SHP77 treated with DMSO at 0.1 percent for 48 hours (cell line): ENCODE measurements at regions not wholly inside any gene's neighbourhood (a gene's known extent, or its start where the extent isn't known, plus 50 kb on each side); places are given as distances from the start of the nearest gene placed in this dataset.
"Not testable (repeated sequence)": the region's sequence is repeated elsewhere in the genome, so short reads cannot be mapped to it uniquely, and the experiment has no call there.

ENCODE experiments used
- DNase-seq: peaks from one replicate; lab custom pipeline; 2025; lab: John Stamatoyannopoulos, UW

- DNase-seq, result no peak
Measured at GRCh38 chr10:20502903-20503585, 394.1 kb downstream of the NEBL start.

- DNase-seq, result no peak
Measured at GRCh38 chr10:20494474-20494873, 402.6 kb downstream of the NEBL start.

GRCh38 chr10:20492447-20492846 is 404.7 kb downstream of the NEBL start:
- DNase-seq, result no peak

- no peak for DNase-seq
Measured at GRCh38 chr10:20489961-20490360, 407.1 kb downstream of the NEBL start.

DNA sequence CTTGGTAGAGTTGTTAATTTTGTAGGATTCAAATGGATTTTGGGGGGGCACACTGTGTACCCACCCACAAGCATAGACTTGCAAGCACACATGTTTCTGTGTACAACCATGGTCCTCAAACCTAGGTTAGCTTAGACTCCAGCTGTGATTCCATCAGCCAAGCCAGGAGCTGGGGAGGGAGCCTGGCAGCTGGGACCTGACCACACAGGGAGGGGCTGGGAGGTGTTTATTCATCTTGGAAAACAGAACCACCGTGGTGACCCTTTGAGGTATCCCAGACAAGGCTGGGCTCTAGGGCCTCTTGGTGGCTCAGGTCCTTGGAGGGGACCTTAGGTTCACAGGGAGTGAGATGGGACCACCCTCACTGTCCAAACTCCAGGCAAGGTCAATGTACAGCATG is 410.3 kb downstream of the NEBL start:
- DNase-seq, result no peak

- no peak for DNase-seq
Measured at GRCh38 chr10:20485554-20485953, 411.6 kb downstream of the NEBL start.

DNA sequence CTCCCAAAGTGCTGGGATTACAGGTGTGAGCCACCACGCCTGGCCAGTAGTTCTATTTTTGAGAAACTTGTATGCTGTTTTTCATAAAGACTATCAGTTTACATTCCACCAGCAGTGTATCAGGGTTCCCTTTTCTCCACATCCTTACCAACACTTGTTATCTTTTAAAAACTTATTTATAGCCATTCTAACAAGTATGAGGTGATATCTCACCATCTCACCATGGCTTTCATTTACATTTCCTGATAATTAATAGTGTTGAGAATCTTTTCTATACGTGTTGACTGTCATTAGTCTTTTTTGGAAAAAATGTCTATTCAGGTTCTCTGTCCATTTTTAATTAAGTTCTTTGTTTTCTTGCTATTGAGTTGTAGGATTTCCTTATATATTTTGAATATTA is 416.1 kb downstream of the NEBL start:
- no peak for DNase-seq

GRCh38 chr10:20480575-20480974 is 416.5 kb downstream of the NEBL start:
- not testable (repeated sequence) for DNase-seq

DNA sequence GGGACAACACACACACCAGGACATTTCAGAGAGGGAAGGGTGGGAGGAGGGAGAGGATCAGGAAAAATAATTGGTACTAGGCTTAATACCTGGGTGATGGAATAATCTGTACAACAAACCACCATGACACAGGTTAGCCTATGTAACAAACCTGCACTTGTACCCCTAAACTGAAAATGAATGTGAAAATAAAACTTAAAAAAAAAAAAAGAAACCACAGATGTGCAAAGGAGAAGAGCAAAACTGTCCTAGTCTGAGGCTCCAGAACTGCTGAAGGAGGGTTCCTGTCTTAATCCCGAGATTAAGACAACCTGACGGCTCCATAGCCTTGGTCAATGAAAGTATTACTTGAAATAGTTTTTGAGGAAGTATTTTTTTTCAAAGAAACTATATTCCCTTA is 423.0 kb downstream of the NEBL start:
- no peak for DNase-seq

GRCh38 chr10:20473023-20473760 is 423.9 kb downstream of the NEBL start:
- DNase-seq, result no peak

- no peak for DNase-seq
Measured at GRCh38 chr10:20466731-20467130, 430.4 kb downstream of the NEBL start.

DNA sequence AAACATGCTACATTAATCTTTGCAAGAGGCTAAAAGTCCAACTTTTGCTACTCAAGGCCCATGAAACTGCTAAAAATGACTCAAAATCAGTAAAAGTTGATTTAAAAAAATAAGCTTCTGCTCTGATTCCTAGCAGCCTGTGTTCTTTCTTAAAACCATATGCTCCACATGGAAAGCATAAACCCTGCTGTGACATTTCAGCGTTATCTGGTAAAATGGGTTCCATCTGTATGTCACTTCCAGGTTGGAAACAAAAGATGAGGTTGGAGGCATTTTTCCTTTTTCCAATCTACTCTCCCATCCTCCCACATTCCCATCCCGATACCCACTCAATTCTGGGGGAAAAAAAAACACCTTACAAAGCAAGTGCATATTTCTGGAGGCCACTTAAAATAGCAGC is 439.5 kb downstream of the NEBL start:
- DNase-seq, result no peak

- DNase-seq, result no peak
Measured at GRCh38 chr10:20455774-20456173, 441.3 kb downstream of the NEBL start.

DNA sequence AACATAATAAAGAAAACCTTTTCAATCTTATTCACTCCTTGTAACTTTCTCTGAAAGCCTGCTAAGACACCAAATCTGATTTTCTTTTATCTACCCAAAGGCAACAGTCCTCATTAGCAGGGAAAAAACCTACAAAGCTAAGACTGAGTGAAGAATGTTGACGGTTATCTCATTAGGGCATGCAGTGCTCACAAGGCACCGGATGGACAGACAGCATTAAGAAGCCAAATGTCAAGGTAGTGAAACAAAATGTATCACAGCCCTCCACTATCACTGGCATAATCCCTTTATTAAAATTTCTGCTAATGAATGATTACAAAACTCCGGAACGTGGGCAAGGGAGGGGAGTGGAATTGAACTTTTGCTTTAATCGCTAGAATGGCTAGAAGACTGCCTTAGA is 442.8 kb downstream of the NEBL start:
- DNase-seq, result no peak

- no peak for DNase-seq
Measured at GRCh38 chr10:20446561-20447193, 450.4 kb downstream of the NEBL start.

DNA sequence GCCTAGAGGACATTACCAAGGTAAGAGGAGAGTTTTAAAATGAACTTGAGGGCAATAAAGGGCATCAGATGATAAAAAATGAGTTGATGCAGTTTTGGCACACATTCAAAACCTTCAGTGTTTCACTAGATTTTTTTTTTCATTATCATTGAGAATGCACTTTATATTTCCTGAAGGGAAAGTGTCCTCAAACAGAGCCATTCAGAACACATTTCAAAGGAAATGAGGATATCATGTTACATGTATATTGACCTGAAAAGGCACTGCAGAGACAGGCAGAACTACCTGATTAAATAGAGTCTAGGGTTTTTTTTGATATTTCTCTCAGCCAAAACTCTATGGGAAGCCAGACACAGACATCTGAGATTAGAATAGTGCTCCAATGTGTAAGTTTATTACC is 454.0 kb downstream of the NEBL start:
- no peak for DNase-seq

- DNase-seq, result no peak
Measured at GRCh38 chr10:20429742-20430141, 467.4 kb downstream of the NEBL start.

GRCh38 chr10:20427821-20428220 is 469.3 kb downstream of the NEBL start:
- DNase-seq, result no peak

GRCh38 chr10:20418286-20418685 is 478.8 kb downstream of the NEBL start:
- no peak for DNase-seq

GRCh38 chr10:20417791-20418190 is 479.3 kb downstream of the NEBL start:
- DNase-seq, result no peak

- DNase-seq, result no peak
Measured at GRCh38 chr10:20415684-20416083, 481.4 kb downstream of the NEBL start.

DNA sequence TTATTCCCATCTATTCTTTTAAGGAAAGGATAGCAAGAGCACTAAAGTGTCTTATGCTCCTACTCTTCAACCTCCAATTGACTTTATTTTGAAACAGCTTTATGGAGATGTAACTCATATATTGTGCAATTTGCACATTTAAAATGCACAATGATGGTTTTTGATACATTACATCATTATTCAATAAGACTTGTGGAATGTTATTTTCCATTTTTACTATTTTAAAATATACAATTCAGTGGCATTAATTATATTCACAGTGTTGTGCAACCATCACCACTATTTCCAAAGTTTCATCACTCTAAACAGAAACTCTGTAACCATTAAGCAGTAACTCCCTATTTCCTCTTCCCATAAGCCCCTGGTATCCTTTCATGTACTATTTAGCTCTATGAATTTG is 489.8 kb downstream of the NEBL start:
- no peak for DNase-seq
